NCI-H2171 (cell line): ENCODE measurements at regions not wholly inside any gene's neighbourhood (a gene's known extent, or its start where the extent isn't known, plus 50 kb on each side); places are given as distances from the start of the nearest gene placed in this dataset.

Experiments used
- DNase-seq: peaks from one replicate; lab custom pipeline; 2025; lab: John Stamatoyannopoulos, UW

GRCh38 chr11:19519912-19520641, 192.6 kb upstream of the NAV2 start:
- DNase-seq: no peak

GRCh38 chr11:19519353-19519752, 193.3 kb upstream of the NAV2 start:
- DNase-seq: no peak

GRCh38 chr11:19513253-19513652, 199.4 kb upstream of the NAV2 start:
- no peak for DNase-seq

- no peak for DNase-seq
These were observed 200.0 kb upstream of the NAV2 start for GRCh38 chr11:19512618-19513017.

- no peak for DNase-seq
These were observed 201.0 kb upstream of the NAV2 start for GRCh38 chr11:19511413-19512183.

- DNase-seq: no peak
These were observed 201.6 kb upstream of the NAV2 start for GRCh38 chr11:19511066-19511412.

- no peak for DNase-seq
These were observed 202.2 kb upstream of the NAV2 start for GRCh38 chr11:19510468-19510867.

- DNase-seq: no peak
These were observed 203.4 kb upstream of the NAV2 start for GRCh38 chr11:19509215-19509614.

GRCh38 chr11:19508165-19508564, 204.5 kb upstream of the NAV2 start:
- DNase-seq: no peak

- peak; percentile 35 for DNase-seq
These were observed 205.7 kb upstream of the NAV2 start for GRCh38 chr11:19506816-19507486.

GRCh38 chr11:19502691-19503253, 209.9 kb upstream of the NAV2 start:
- DNase-seq: no peak

- DNase-seq: no peak
These were observed 211.0 kb upstream of the NAV2 start for GRCh38 chr11:19501631-19502030.

- no peak for DNase-seq
These were observed 212.6 kb upstream of the NAV2 start for GRCh38 chr11:19499999-19500398.

- DNase-seq: peak; percentile 34
These were observed 213.5 kb upstream of the NAV2 start for GRCh38 chr11:19499026-19499669.

- peak; percentile 72 for DNase-seq
These were observed 219.0 kb upstream of the NAV2 start for GRCh38 chr11:19493446-19494213.

GRCh38 chr11:19482319-19483100, 230.1 kb upstream of the NAV2 start:
- DNase-seq: no peak

- no peak for DNase-seq
These were observed 232.1 kb upstream of the NAV2 start for GRCh38 chr11:19480540-19480939.

- no peak for DNase-seq
These were observed 233.7 kb upstream of the NAV2 start for GRCh38 chr11:19478891-19479290.

- no peak for DNase-seq
These were observed 234.4 kb upstream of the E2F8 start for GRCh38 chr11:19474954-19475721.

GRCh38 chr11:19474211-19474610, 233.5 kb upstream of the E2F8 start:
- DNase-seq: no peak
